Neural cell (in vitro differentiated cells): ENCODE measurements at regions not wholly inside any gene's neighbourhood (a gene's known extent, or its start where the extent isn't known, plus 50 kb on each side); places are given as distances from the start of the nearest gene placed in this dataset.

Source experiments
- CTCF ChIP-seq: fragments of 450-650 bp; IDR thresholded peaks from 2 replicates; pipeline ENCODE4 v1.5.1; 2014; ENCODE audit warnings: antibody characterized with exemption, mild to moderate bottlenecking, moderate library complexity; ENCODE audit not compliant: poor library complexity, severe bottlenecking
- POLR2AphosphoS5 ChIP-seq: IDR thresholded peaks from 2 replicates; pipeline ENCODE4 v1.6.1; 2012
- RAD21 ChIP-seq: fragments of 450-650 bp; conservative IDR thresholded peaks from 2 replicates; pipeline ENCODE4 v1.6.1; 2014; ENCODE audit warnings: antibody characterized with exemption, mild to moderate bottlenecking, moderate library complexity
- REST ChIP-seq: IDR thresholded peaks from 2 replicates; pipeline ENCODE4 v1.6.1; 2012; ENCODE audit warnings: borderline replicate concordance
- TAF1 ChIP-seq: IDR thresholded peaks from 2 replicates; pipeline ENCODE4 v1.6.1; 2012; ENCODE audit warnings: low read depth

GRCh38 chr4:84035568-84035967 is 463.5 kb downstream of the NKX6-1 start:
- TF ChIP-seq CTCF = no peak
- TF ChIP-seq REST = no peak
- no peak for TF ChIP-seq POLR2AphosphoS5
- no peak for TF ChIP-seq TAF1
- TF ChIP-seq RAD21 = no peak
